GM18519 (cell line): ENCODE measurements at regions not wholly inside any gene's neighbourhood (a gene's known extent, or its start where the extent isn't known, plus 50 kb on each side); places are given as distances from the start of the nearest gene placed in this dataset.

Experiments
- ATAC-seq: cut with Tn5 transposase; IDR thresholded peaks from one replicate; pipeline ENCODE4 v1.9.1; 2021; ENCODE audit warnings: mild to moderate bottlenecking, moderate library complexity; ENCODE audit not compliant: unreplicated experiment, low FRiP score

- no peak for ATAC-seq
Observed at GRCh38 chr1:188424176-188424575, 1595.4 kb downstream of the PLA2G4A start.

GRCh38 chr1:188425687-188426086 lies 1596.9 kb downstream of the PLA2G4A start:
- ATAC-seq: no peak

- ATAC-seq: no peak
Observed at GRCh38 chr1:188426561-188426960, 1597.8 kb downstream of the PLA2G4A start.

GRCh38 chr1:188427642-188428041 lies 1598.9 kb downstream of the PLA2G4A start:
- no peak for ATAC-seq

- ATAC-seq: no peak
Observed at GRCh38 chr1:188429386-188429785, 1600.6 kb downstream of the PLA2G4A start.

GRCh38 chr1:188432427-188432826 lies 1603.7 kb downstream of the PLA2G4A start:
- no peak for ATAC-seq

GRCh38 chr1:188433425-188433824 lies 1604.7 kb downstream of the PLA2G4A start:
- ATAC-seq: no peak

GRCh38 chr1:188444526-188444925 lies 1615.8 kb downstream of the PLA2G4A start:
- ATAC-seq: no peak

- no peak for ATAC-seq
Observed at GRCh38 chr1:188462837-188463236, 1634.1 kb downstream of the PLA2G4A start.

- ATAC-seq: no peak
Observed at GRCh38 chr1:188463919-188464318, 1635.2 kb downstream of the PLA2G4A start.

GRCh38 chr1:188466539-188466938 lies 1637.8 kb downstream of the PLA2G4A start:
- no peak for ATAC-seq

GRCh38 chr1:188476606-188477005 lies 1647.9 kb downstream of the PLA2G4A start:
- ATAC-seq: no peak

- no peak for ATAC-seq
Observed at GRCh38 chr1:188489336-188490112, 1660.8 kb downstream of the PLA2G4A start.

GRCh38 chr1:188496506-188496905 lies 1667.8 kb downstream of the PLA2G4A start:
- ATAC-seq: no peak

GRCh38 chr1:188497020-188497419 lies 1668.3 kb downstream of the PLA2G4A start:
- no peak for ATAC-seq

- ATAC-seq: no peak
Observed at GRCh38 chr1:188499690-188500089, 1670.9 kb downstream of the PLA2G4A start.

GRCh38 chr1:188514917-188515316 lies 1686.2 kb downstream of the PLA2G4A start:
- ATAC-seq: no peak

- no peak for ATAC-seq
Observed at GRCh38 chr1:188517139-188517538, 1688.4 kb downstream of the PLA2G4A start.

- ATAC-seq: no peak
Observed at GRCh38 chr1:188551176-188551575, 1722.4 kb downstream of the PLA2G4A start.

- ATAC-seq: no peak
Observed at GRCh38 chr1:188557053-188557452, 1728.3 kb downstream of the PLA2G4A start.

GRCh38 chr1:188582911-188583532 lies 1754.3 kb downstream of the PLA2G4A start:
- no peak for ATAC-seq

- no peak for ATAC-seq
Observed at GRCh38 chr1:188584119-188584518, 1755.4 kb downstream of the PLA2G4A start.
